ENCODE measurements at regions not wholly inside any gene's neighbourhood (a gene's known extent, or its start where the extent isn't known, plus 50 kb on each side); places are given as distances from the start of the nearest gene placed in this dataset.

DNA sequence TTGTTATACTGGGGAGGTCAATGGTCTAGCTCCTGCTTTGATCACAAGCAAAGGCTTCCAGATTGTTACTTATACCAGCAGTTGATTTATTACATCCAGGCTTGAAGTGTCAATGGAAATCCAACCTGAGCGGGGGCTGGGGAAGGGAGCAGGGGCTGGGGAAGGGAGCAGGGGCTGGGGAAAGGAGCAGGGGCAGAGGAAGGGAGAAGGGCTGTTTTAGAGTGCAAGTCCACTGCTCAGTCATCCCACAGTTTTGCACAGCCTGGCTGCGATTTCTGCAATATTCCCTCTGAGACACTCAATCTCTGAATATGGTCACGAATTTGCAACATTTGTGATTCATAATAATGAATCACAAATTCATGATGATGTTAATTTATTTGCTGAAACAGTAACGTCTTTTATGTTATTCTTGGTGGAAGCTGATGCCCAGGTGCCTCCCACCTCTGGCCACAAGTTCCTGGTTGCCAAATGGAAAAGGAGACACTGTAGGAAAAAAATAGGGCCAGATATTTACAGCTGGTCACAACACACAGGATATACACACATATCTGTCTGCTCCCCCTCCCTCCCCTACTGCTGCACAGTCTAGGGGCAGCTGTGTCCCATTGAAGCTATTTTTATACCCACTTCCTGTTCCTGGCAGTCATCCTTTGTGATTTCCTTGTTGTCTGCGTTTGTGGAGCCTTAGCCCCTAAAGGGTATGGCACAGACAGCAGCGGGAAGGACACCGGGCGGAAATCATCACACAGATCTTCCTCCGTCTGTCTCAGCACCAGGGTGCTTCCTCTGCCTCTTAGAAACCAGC, 325.1 kb downstream of the GADD45G start:
- Histone ChIP-seq H3K4me1 (no peaks in the 10 kb centered on the region), H3K27me3 (no peaks in the 10 kb centered on the region), H3K27ac (no peak overlapping the region), H3K4me3 (no peak overlapping the region), H3K36me3 (no peaks in the 10 kb centered on the region), H3K9ac (ENCODE audit: low read depth in 2 of 2, low read length in 2 of 2) (no peak overlapping the region), H3K9me3 (no peaks in the 10 kb centered on the region)
- intact Hi-C loops (cut with DNase I) = no loop called here
- TF ChIP-seq, protein P1, sequence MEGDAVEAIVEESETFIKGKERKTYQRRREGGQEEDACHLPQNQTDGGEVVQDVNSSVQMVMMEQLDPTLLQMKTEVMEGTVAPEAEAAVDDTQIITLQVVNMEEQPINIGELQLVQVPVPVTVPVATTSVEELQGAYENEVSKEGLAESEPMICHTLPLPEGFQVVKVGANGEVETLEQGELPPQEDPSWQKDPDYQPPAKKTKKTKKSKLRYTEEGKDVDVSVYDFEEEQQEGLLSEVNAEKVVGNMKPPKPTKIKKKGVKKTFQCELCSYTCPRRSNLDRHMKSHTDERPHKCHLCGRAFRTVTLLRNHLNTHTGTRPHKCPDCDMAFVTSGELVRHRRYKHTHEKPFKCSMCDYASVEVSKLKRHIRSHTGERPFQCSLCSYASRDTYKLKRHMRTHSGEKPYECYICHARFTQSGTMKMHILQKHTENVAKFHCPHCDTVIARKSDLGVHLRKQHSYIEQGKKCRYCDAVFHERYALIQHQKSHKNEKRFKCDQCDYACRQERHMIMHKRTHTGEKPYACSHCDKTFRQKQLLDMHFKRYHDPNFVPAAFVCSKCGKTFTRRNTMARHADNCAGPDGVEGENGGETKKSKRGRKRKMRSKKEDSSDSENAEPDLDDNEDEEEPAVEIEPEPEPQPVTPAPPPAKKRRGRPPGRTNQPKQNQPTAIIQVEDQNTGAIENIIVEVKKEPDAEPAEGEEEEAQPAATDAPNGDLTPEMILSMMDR (IDR thresholded peaks at IDR 0.05) = no peak
- no peak for DNase-seq

DNA sequence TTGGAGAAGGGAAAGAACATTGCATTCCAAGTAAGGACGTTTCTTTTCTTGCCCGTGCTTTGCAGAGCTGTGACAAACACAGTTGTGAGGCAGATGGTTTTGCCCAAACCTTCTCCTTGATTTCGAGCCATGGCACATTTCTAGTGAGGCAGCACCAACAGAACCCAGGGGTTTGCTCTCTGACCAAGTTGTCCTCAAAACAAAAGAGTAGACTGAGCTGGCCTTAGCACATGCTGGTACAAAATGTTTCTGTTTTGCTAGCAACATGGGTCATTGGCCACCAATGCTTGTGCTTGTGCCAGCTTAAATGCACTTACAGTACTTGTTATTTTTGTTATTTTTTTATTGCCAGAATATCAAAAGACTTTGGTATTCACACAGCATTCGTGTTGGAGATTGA, 328.8 kb downstream of the GADD45G start:
- H3K9me3 ChIP-seq = no peaks in the 10 kb centered on the region
- intact Hi-C loops (cut with DNase I) = no loop called here
- no peak for DNase-seq
- H3K36me3 ChIP-seq = no peaks in the 10 kb centered on the region
- H3K27ac ChIP-seq = no peak overlapping the region
- no peaks in the 10 kb centered on the region for H3K4me1 ChIP-seq
- TF ChIP-seq, protein P1 (IDR thresholded peaks at IDR 0.05) = no peak
- no peak overlapping the region for H3K9ac ChIP-seq (ENCODE audit: low read depth in 2 of 2, low read length in 2 of 2)
- no peak overlapping the region for H3K4me3 ChIP-seq
- H3K27me3 ChIP-seq = no peaks in the 10 kb centered on the region

DNA sequence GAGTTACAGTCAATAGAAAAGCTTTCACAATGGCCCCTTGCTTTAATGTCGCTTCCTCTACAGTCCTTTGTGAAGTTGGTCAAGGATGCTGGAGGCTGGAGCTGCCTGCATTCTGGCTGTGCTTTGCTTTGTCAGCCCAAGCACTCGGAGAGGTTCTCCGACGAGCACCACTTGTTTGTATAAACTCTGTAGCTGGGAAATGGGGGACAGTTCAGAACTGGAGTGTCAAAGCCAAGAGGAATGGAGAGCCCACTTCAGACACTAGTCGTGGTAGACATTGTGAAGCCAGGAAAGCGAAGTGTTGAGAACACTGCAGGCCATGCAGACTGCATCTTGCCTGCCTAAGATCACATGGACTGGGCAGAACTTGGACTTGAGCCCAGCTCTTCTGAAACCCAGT, 330.3 kb downstream of the GADD45G start:
- Histone ChIP-seq H3K27me3 (no peaks in the 10 kb centered on the region), H3K27ac (no peak overlapping the region), H3K36me3 (no peaks in the 10 kb centered on the region), H3K4me1 (no peaks in the 10 kb centered on the region), H3K4me3 (no peak overlapping the region), H3K9me3 (no peaks in the 10 kb centered on the region), H3K9ac (ENCODE audit: low read depth in 2 of 2, low read length in 2 of 2) (no peak overlapping the region)
- intact Hi-C loops (cut with DNase I) = no loop called here
- TF ChIP-seq, protein P1 (IDR thresholded peaks at IDR 0.05) = no peak
- DNase-seq = no peak

DNA sequence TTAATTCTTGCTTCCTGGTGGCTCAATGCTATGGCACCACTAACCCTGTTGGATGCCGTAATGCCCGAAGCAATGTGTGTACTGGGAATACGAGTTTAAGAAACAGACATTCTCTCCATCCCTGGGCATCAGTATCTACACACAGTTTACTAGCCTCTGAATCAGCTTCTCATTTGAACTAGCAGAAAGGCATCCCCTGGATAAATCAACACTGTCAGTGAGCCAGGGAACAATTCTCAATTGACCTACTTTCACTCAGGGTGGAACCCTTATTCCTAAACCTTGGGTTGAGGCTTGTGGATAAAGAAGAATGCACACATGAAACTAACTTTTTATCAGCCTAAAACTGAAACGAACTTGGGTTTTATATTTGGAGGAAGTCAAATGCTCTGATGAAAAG, 331.0 kb downstream of the GADD45G start:
- H3K27me3 ChIP-seq = no peaks in the 10 kb centered on the region
- DNase-seq = no peak
- H3K9me3 ChIP-seq = no peaks in the 10 kb centered on the region
- H3K4me3 ChIP-seq = no peak overlapping the region
- TF ChIP-seq, protein P1 (IDR thresholded peaks at IDR 0.05) = no peak
- no peaks in the 10 kb centered on the region for H3K4me1 ChIP-seq
- H3K36me3 ChIP-seq = no peaks in the 10 kb centered on the region
- intact Hi-C loops (cut with DNase I) = no loop called here
- H3K9ac ChIP-seq (ENCODE audit: low read depth in 2 of 2, low read length in 2 of 2) = no peak overlapping the region
- H3K27ac ChIP-seq = no peak overlapping the region

DNA sequence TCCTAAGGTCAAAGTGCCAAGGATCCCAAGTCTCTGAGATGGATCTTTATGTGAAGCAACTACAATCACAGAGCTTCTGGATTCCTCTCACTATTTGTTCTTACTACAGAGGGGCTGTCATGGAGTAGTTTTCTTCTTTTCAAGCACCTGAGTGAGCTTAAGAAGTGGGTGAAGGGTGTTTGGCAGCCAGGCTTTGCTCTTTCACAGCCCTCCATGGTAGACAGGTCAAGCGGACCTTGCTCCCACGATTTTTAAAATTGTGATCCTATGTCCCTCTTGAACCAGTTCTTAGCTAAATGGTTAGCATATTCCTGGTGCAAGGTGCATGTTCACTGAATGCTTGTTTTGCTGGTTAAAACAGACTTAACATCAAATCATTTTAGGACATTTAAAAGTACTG, 332.2 kb downstream of the GADD45G start:
- intact Hi-C loops (cut with DNase I) = no loop called here
- DNase-seq = no peak
- no peak overlapping the region for H3K27ac ChIP-seq
- H3K9ac ChIP-seq (ENCODE audit: low read depth in 2 of 2, low read length in 2 of 2) = no peak overlapping the region
- H3K4me3 ChIP-seq = no peak overlapping the region
- TF ChIP-seq, protein P1 (IDR thresholded peaks at IDR 0.05) = no peak
- H3K9me3 ChIP-seq = no peaks in the 10 kb centered on the region
- H3K36me3 ChIP-seq = no peaks in the 10 kb centered on the region
- H3K27me3 ChIP-seq = no peaks in the 10 kb centered on the region
- H3K4me1 ChIP-seq = no peaks in the 10 kb centered on the region

Measured in colonic mucosa (tissue), 4 donors.